ENCODE measurements at regions not wholly inside any gene's neighbourhood (a gene's known extent, or its start where the extent isn't known, plus 50 kb on each side); places are given as distances from the start of the nearest gene placed in this dataset.
A peak's percentile ranks its signal among the peaks of the same experiment; 100 is the strongest.

GRCh38 chr9:99432075-99432474 lies 210.0 kb downstream of the SEC61B start:
- ChIA-PET CTCF (interaction anchor here (0.6 kb wide), 1 partner anchor 1670 kb away, joined by 4 read pairs; no protein-coding TSS in a partner anchor), POLR2A (interaction anchor here (0.7 kb wide), 1 partner anchor 12 kb away, joined by 3 read pairs; no protein-coding TSS in a partner anchor)
- Histone ChIP-seq H3K27ac (ENCODE audit: low read depth in 1 of 2, low read length in 2 of 2) (no peak overlapping the region), H3K9me3 (ENCODE audit: control insufficient read depth in 1 of 2, insufficient read depth in 1 of 2, low read length in 2 of 2) (no peaks in the 10 kb centered on the region), H3K4me1 (ENCODE audit: insufficient read depth, low read length) (peaks cover 5% of the 10 kb centered on the region), H3K4me3 (ENCODE audit: low read length) (no peak overlapping the region), H3K27me3 (ENCODE audit: control insufficient read depth in 1 of 2, insufficient read depth in 2 of 2, low read length in 2 of 2) (no peaks in the 10 kb centered on the region), H3K36me3 (ENCODE audit: insufficient read depth, low read length) (no peaks in the 10 kb centered on the region)
- H3K4me3 Mint-ChIP-seq: no peak overlapping the region
- no peak for TF ChIP-seq CTCF (IDR thresholded peaks at IDR 0.05)
- no peak for DNase-seq
- intact Hi-C loops (cut with DNase I, micrococcal nuclease): no loop called here
- H3K27me3 Mint-ChIP-seq: peaks cover 4% of the 10 kb centered on the region
- no peaks in the 10 kb centered on the region for H3K9me3 Mint-ChIP-seq
- no peaks in the 10 kb centered on the region for H3K4me1 Mint-ChIP-seq (ENCODE audit: low read depth)
- H3K27ac Mint-ChIP-seq: no peak overlapping the region
- no peak for ATAC-seq (ENCODE audit: poor library complexity)
- H3K36me3 Mint-ChIP-seq (ENCODE audit: low read depth): no peaks in the 10 kb centered on the region

- Histone ChIP-seq H3K27ac (ENCODE audit: low read depth in 1 of 2, low read length in 2 of 2) (no peak overlapping the region), H3K9me3 (ENCODE audit: control insufficient read depth in 1 of 2, insufficient read depth in 1 of 2, low read length in 2 of 2) (no peaks in the 10 kb centered on the region), H3K27me3 (ENCODE audit: control insufficient read depth in 1 of 2, insufficient read depth in 2 of 2, low read length in 2 of 2) (no peaks in the 10 kb centered on the region), H3K4me1 (ENCODE audit: insufficient read depth, low read length) (peaks cover 5% of the 10 kb centered on the region), H3K4me3 (ENCODE audit: low read length) (no peak overlapping the region), H3K36me3 (ENCODE audit: insufficient read depth, low read length) (no peaks in the 10 kb centered on the region)
- Mint-ChIP-seq H3K27ac (no peak overlapping the region), H3K27me3 (no peaks in the 10 kb centered on the region), H3K36me3 (ENCODE audit: low read depth) (no peaks in the 10 kb centered on the region), H3K4me3 (no peak overlapping the region), H3K9me3 (no peaks in the 10 kb centered on the region), H3K4me1 (ENCODE audit: low read depth) (no peaks in the 10 kb centered on the region)
- POLR2A ChIA-PET: no interaction called here
- intact Hi-C loops (cut with DNase I, micrococcal nuclease): no loop called here
- CTCF ChIA-PET: no interaction called here
- no peak for DNase-seq
- no peak for ATAC-seq (ENCODE audit: poor library complexity)
- no peak for TF ChIP-seq CTCF (IDR thresholded peaks at IDR 0.05)
These were observed 211.0 kb downstream of the SEC61B start for GRCh38 chr9:99433095-99433494.

GRCh38 chr9:99433555-99433954 lies 211.5 kb downstream of the SEC61B start:
- Mint-ChIP-seq H3K36me3 (ENCODE audit: low read depth) (no peaks in the 10 kb centered on the region), H3K27ac (no peak overlapping the region), H3K4me3 (no peak overlapping the region), H3K27me3 (no peaks in the 10 kb centered on the region), H3K9me3 (no peaks in the 10 kb centered on the region), H3K4me1 (ENCODE audit: low read depth) (no peaks in the 10 kb centered on the region)
- DNase-seq: peak in 7 of 14 experiments; percentile 3 to 78 (median 33)
- Histone ChIP-seq H3K27ac (ENCODE audit: low read depth in 1 of 2, low read length in 2 of 2) (no peak overlapping the region), H3K36me3 (ENCODE audit: insufficient read depth, low read length) (no peaks in the 10 kb centered on the region), H3K4me1 (ENCODE audit: insufficient read depth, low read length) (peaks cover 5% of the 10 kb centered on the region), H3K4me3 (ENCODE audit: low read length) (no peak overlapping the region), H3K27me3 (ENCODE audit: control insufficient read depth in 1 of 2, insufficient read depth in 2 of 2, low read length in 2 of 2) (no peaks in the 10 kb centered on the region), H3K9me3 (ENCODE audit: control insufficient read depth in 1 of 2, insufficient read depth in 1 of 2, low read length in 2 of 2) (no peaks in the 10 kb centered on the region)
- ATAC-seq (ENCODE audit: poor library complexity): no peak
- TF ChIP-seq CTCF (IDR thresholded peaks at IDR 0.05): no peak
- intact Hi-C loops (cut with DNase I, micrococcal nuclease): no loop called here
- ChIA-PET CTCF (interaction anchor here (0.7 kb wide), 1 partner anchor 21 kb away, joined by 3 read pairs; no protein-coding TSS in a partner anchor), POLR2A (no interaction called here)

Data from CD4-positive, alpha-beta T cell (primary cell).